ENCODE measurements at regions not wholly inside any gene's neighbourhood (a gene's known extent, or its start where the extent isn't known, plus 50 kb on each side); places are given as distances from the start of the nearest gene placed in this dataset.

- no peak for TF ChIP-seq POLR2A (IDR thresholded peaks at IDR 0.05)
- no peak for TF ChIP-seq CTCF (IDR thresholded peaks at IDR 0.05)
Observed at GRCh38 chr12:125650587-125650986, 585.4 kb downstream of the AACS start.
